ENCODE measurements at regions not wholly inside any gene's neighbourhood (a gene's known extent, or its start where the extent isn't known, plus 50 kb on each side); places are given as distances from the start of the nearest gene placed in this dataset.

GRCh38 chr12:84632556-84632955 lies 280.0 kb downstream of the SLC6A15 start:
- Histone ChIP-seq H3K4me1 (ENCODE audit: control insufficient read depth in 1 of 2, insufficient read depth in 2 of 2, low read length in 2 of 2) (no peaks in the 10 kb centered on the region), H3K4me3 (replicated peaks in 1 of 3; ENCODE audit: low read depth in 2 of 3, low read length in 3 of 3) (no peak overlapping the region), H3K27ac (ENCODE audit: low read depth in 1 of 2, low read length in 2 of 2) (no peak overlapping the region), H3K36me3 (replicated peaks in 1 of 2; ENCODE audit: control insufficient read depth in 1 of 2, insufficient read depth in 2 of 2, low read length in 2 of 2) (no peaks in the 10 kb centered on the region), H3K9ac (ENCODE audit: insufficient read depth, low read length, poor library complexity, severe bottlenecking) (no peak overlapping the region), H3K4me2 (replicated peaks; ENCODE audit: extremely low read depth, low read length, poor library complexity, severe bottlenecking) (no peak overlapping the region), H3K79me2 (ENCODE audit: insufficient read depth, low read length) (no peaks in the 10 kb centered on the region), H3K9me3 (replicated peaks in 1 of 2; ENCODE audit: control insufficient read depth in 1 of 2, insufficient read depth in 1 of 2, low read length in 2 of 2) (no peaks in the 10 kb centered on the region), H3K27me3 (ENCODE audit: control insufficient read depth in 2 of 2, insufficient read depth in 2 of 2, low read length in 2 of 2) (no peaks in the 10 kb centered on the region), H4K20me1 (ENCODE audit: insufficient read depth, low read length) (no peaks in the 10 kb centered on the region), H2AFZ (ENCODE audit: insufficient read depth, low read depth, low read length, poor library complexity, severe bottlenecking) (no peak overlapping the region)
- H3K9me3 Mint-ChIP-seq = no peaks in the 10 kb centered on the region
- DNase-seq = no peak
- WGBS (ENCODE audit: insufficient coverage) = 100% methylated on average over 1 of the region's 4 CpGs
- peaks cover 0 to 3% (median 1%) of the 10 kb centered on the region in 3 donors for H3K27me3 Mint-ChIP-seq (ENCODE audit: low read depth in 3 of 3)
- intact Hi-C loops (cut with micrococcal nuclease) = no loop called here
- H3K36me3 Mint-ChIP-seq = no peaks in the 10 kb centered on the region
- TF ChIP-seq CTCF (IDR thresholded peaks at IDR 0.05) = no peak
- H3K27ac Mint-ChIP-seq = no peak overlapping the region
- H3K4me3 Mint-ChIP-seq = no peak overlapping the region
- H3K4me1 Mint-ChIP-seq = no peaks in the 10 kb centered on the region

- no peaks in the 10 kb centered on the region for H3K36me3 Mint-ChIP-seq
- intact Hi-C loops (cut with micrococcal nuclease) = no loop called here
- H4K20me1 ChIP-seq (ENCODE audit: insufficient read depth, low read length) = no peaks in the 10 kb centered on the region
- H3K27ac Mint-ChIP-seq = no peak overlapping the region
- H3K4me3 ChIP-seq (replicated peaks in 1 of 3; ENCODE audit: low read depth in 2 of 3, low read length in 3 of 3) = no peak overlapping the region
- peaks cover 0 to 3% (median 1%) of the 10 kb centered on the region in 3 donors for H3K27me3 Mint-ChIP-seq (ENCODE audit: low read depth in 3 of 3)
- H3K79me2 ChIP-seq (ENCODE audit: insufficient read depth, low read length) = no peaks in the 10 kb centered on the region
- H3K9me3 Mint-ChIP-seq = no peaks in the 10 kb centered on the region
- H3K27ac ChIP-seq (ENCODE audit: low read depth in 1 of 2, low read length in 2 of 2) = no peak overlapping the region
- DNase-seq = no peak
- no peaks in the 10 kb centered on the region for H3K4me1 ChIP-seq (ENCODE audit: control insufficient read depth in 1 of 2, insufficient read depth in 2 of 2, low read length in 2 of 2)
- H3K4me3 Mint-ChIP-seq = no peak overlapping the region
- H3K27me3 ChIP-seq (ENCODE audit: control insufficient read depth in 2 of 2, insufficient read depth in 2 of 2, low read length in 2 of 2) = no peaks in the 10 kb centered on the region
- no peak for TF ChIP-seq CTCF (IDR thresholded peaks at IDR 0.05)
- H3K4me2 ChIP-seq (replicated peaks; ENCODE audit: extremely low read depth, low read length, poor library complexity, severe bottlenecking) = no peak overlapping the region
- H2AFZ ChIP-seq (ENCODE audit: insufficient read depth, low read depth, low read length, poor library complexity, severe bottlenecking) = no peak overlapping the region
- no peak overlapping the region for H3K9ac ChIP-seq (ENCODE audit: insufficient read depth, low read length, poor library complexity, severe bottlenecking)
- H3K4me1 Mint-ChIP-seq = no peaks in the 10 kb centered on the region
- no peaks in the 10 kb centered on the region for H3K9me3 ChIP-seq (replicated peaks in 1 of 2; ENCODE audit: control insufficient read depth in 1 of 2, insufficient read depth in 1 of 2, low read length in 2 of 2)
- no peaks in the 10 kb centered on the region for H3K36me3 ChIP-seq (replicated peaks in 1 of 2; ENCODE audit: control insufficient read depth in 1 of 2, insufficient read depth in 2 of 2, low read length in 2 of 2)
Observed at GRCh38 chr12:84631020-84631419, 281.6 kb downstream of the SLC6A15 start.

Data from CD14-positive monocyte (primary cell).